GM23338 (cell line): ENCODE measurements at regions not wholly inside any gene's neighbourhood (a gene's known extent, or its start where the extent isn't known, plus 50 kb on each side); places are given as distances from the start of the nearest gene placed in this dataset.

Experiments
- ATAC-seq: fragments of 200-7000 bp; cut with Tn5 transposase; 3 replicates; pipeline ENCODE4 v1.9.1; 2020
- DNase-seq: peaks from one replicate; pipeline ENCODE4 v3.0.0-alpha.2; 2015; ENCODE audit warnings: low spot score
- H2AFZ ChIP-seq: fragments of 200-600 bp; sonication (generic); 2 replicates; pipeline ENCODE4 v1.8.0; 2016; ENCODE audit warnings: antibody characterized with exemption, mild to moderate bottlenecking, moderate library complexity
- H3F3A ChIP-seq: fragments of 200-600 bp; sonication (generic); replicated peaks from 2 replicates; pipeline ENCODE4 v1.8.0; 2017; ENCODE audit warnings: antibody characterized with exemption, mixed run types, low read depth
- H3K27ac ChIP-seq: fragments of 200-600 bp; sonication (generic); 2 replicates; pipeline ENCODE4 v1.6.1; 2016; ENCODE audit warnings: low read depth
- H3K27me3 ChIP-seq: fragments of 200-600 bp; sonication (generic); 2 replicates; pipeline ENCODE4 v1.8.0; 2016; ENCODE audit warnings: mild to moderate bottlenecking, mixed run types, moderate library complexity; ENCODE audit not compliant: insufficient read depth
- H3K36me3 ChIP-seq: fragments of 200-600 bp; sonication (generic); 2 replicates; pipeline ENCODE4 v1.8.0; 2016; ENCODE audit warnings: mild to moderate bottlenecking; ENCODE audit not compliant: insufficient read depth
- H3K4me1 ChIP-seq: fragments of 200-600 bp; sonication (generic); 2 replicates; pipeline ENCODE4 v1.8.0; 2016; ENCODE audit warnings: mild to moderate bottlenecking, moderate library complexity; ENCODE audit not compliant: insufficient read depth
- H3K4me2 ChIP-seq: fragments of 200-600 bp; sonication (generic); 2 replicates; pipeline ENCODE4 v1.7.1; 2017; ENCODE audit warnings: mixed run types
- H3K4me3 ChIP-seq: fragments of 200-600 bp; sonication (generic); 2 replicates; pipeline ENCODE4 v1.6.1; 2016; ENCODE audit warnings: mixed run types
- H3K79me2 ChIP-seq: fragments of 200-600 bp; sonication (generic); replicated peaks from 2 replicates; pipeline ENCODE4 v1.8.0; 2017; ENCODE audit warnings: mild to moderate bottlenecking; ENCODE audit not compliant: insufficient read depth
- H3K9me2 ChIP-seq: fragments of 200-600 bp; sonication (generic); 2 replicates; pipeline ENCODE4 v1.8.0; 2017; ENCODE audit not compliant: insufficient read depth
- H4K20me1 ChIP-seq: fragments of 200-600 bp; sonication (generic); replicated peaks from 2 replicates; pipeline ENCODE4 v1.8.0; 2017; ENCODE audit warnings: mild to moderate bottlenecking; ENCODE audit not compliant: insufficient read depth
- H3K27ac Mint-ChIP-seq: 2 replicates; pipeline ENCODE4 v1.8.0; 2020; ENCODE audit warnings: inconsistent platforms, mild to moderate bottlenecking, moderate library complexity, mixed read lengths
- H3K27me3 Mint-ChIP-seq: 3 replicates; pipeline ENCODE4 v1.8.0; 2022; ENCODE audit warnings: low read depth, mild to moderate bottlenecking, moderate library complexity, mixed read lengths, inconsistent platforms; ENCODE audit not compliant: insufficient read depth, poor library complexity
- H3K36me3 Mint-ChIP-seq: 3 replicates; pipeline ENCODE4 v1.8.0; 2021; ENCODE audit warnings: low read depth, mild to moderate bottlenecking, inconsistent platforms, moderate library complexity, mixed read lengths
- H3K4me1 Mint-ChIP-seq: 3 replicates; pipeline ENCODE4 v1.8.0; 2020; ENCODE audit warnings: mild to moderate bottlenecking, inconsistent platforms, mixed read lengths
- H3K4me3 Mint-ChIP-seq: 3 replicates; pipeline ENCODE4 v1.8.0; 2021; ENCODE audit warnings: moderate library complexity, mild to moderate bottlenecking, inconsistent platforms, mixed read lengths
- H3K9me3 Mint-ChIP-seq: 3 replicates; pipeline ENCODE4 v1.8.0; 2020; ENCODE audit warnings: moderate library complexity, mild to moderate bottlenecking, inconsistent platforms, mixed read lengths
- CREB1 ChIP-seq: fragments of 250-450 bp; sonication (Bioruptor Pico); IDR thresholded peaks from 2 replicates; pipeline ENCODE4 v1.5.0; 2020; ENCODE audit warnings: low read depth, mild to moderate bottlenecking, moderate library complexity
- CTCF ChIP-seq, 2 experiments: fragments of 200-600 bp in 1 of 2; sonication (generic) in 1 of 2; conservative IDR thresholded peaks; 2 replicates each; pipeline versions ENCODE4 v1.5.1 to v1.6.1; 2016 to 2017; ENCODE audit warnings: antibody characterized with exemption in 2 of 2, low read depth in 2 of 2, mild to moderate bottlenecking in 2 of 2, moderate library complexity in 1 of 2
- NANOG ChIP-seq: IDR thresholded peaks from 2 replicates; pipeline ENCODE4 v1.6.1; 2016; ENCODE audit warnings: antibody characterized with exemption, borderline replicate concordance
- POLR2AphosphoS5 ChIP-seq: IDR thresholded peaks from 2 replicates; pipeline ENCODE4 v1.6.1; 2016; ENCODE audit warnings: antibody characterized with exemption, low read depth
- REST ChIP-seq: IDR thresholded peaks from one replicate; pipeline ENCODE4 v1.6.1; 2018; ENCODE audit warnings: antibody characterized with exemption; ENCODE audit not compliant: unreplicated experiment
- ZNF462 ChIP-seq: fragments of 250-450 bp; sonication (Bioruptor Pico); IDR thresholded peaks from 2 replicates; pipeline ENCODE4 v1.5.0; 2020; ENCODE audit warnings: mild to moderate bottlenecking, moderate library complexity

- peaks cover 6% of the 10 kb centered on the region; the same call in 2 of the 3 replicates for H3K9me3 Mint-ChIP-seq
- peaks cover 1% of the 10 kb centered on the region for H3K27me3 Mint-ChIP-seq
- H3K27ac Mint-ChIP-seq, result no peak overlapping the region
- Histone ChIP-seq H3K36me3 (no peaks in the 10 kb centered on the region), H3K4me1 (peaks cover 8% of the 10 kb centered on the region), H3K9me2 (0 out of 2 replicates have a peak, but pooled peaks cover 6% of the 10 kb centered on the region), H4K20me1 (no peaks in the 10 kb centered on the region), H3K4me3 (no peak overlapping the region), H3K79me2 (no peaks in the 10 kb centered on the region), H3K27me3 (no peaks in the 10 kb centered on the region), H3K4me2 (no peak overlapping the region), H2AFZ (no peak overlapping the region), H3F3A (no peaks in the 10 kb centered on the region), H3K27ac (no peak overlapping the region)
- no peaks in the 10 kb centered on the region; the same call in 2 of the 3 replicates for H3K4me1 Mint-ChIP-seq
- H3K36me3 Mint-ChIP-seq, result no peaks in the 10 kb centered on the region
- TF ChIP-seq CREB1 (CRISPR knock-in tag), result no peak
- TF ChIP-seq POLR2AphosphoS5, result no peak
- TF ChIP-seq REST, result no peak
- no peak for TF ChIP-seq CTCF (conservative IDR thresholded peaks at IDR 0.05; ENCODE audit: low read depth in 2 of 2)
- ATAC-seq, result no peak
- H3K4me3 Mint-ChIP-seq, result no peak overlapping the region
- no peak for DNase-seq
Observed at GRCh38 chr3:135674508-135674907, 291.0 kb upstream of the PPP2R3A start.

- Mint-ChIP-seq H3K36me3 (0 out of 3 replicates have a peak, but pooled peaks cover 4% of the 10 kb centered on the region), H3K4me1 (no peaks in the 10 kb centered on the region; the same call in 2 of the 3 replicates), H3K27ac (no peak overlapping the region), H3K4me3 (no peak overlapping the region), H3K9me3 (peaks cover 14% of the 10 kb centered on the region), H3K27me3 (peaks cover 5% of the 10 kb centered on the region)
- Histone ChIP-seq H3K4me3 (no peak overlapping the region), H3K4me2 (no peak overlapping the region), H3K9me2 (peaks cover 6% of the 10 kb centered on the region; the same call in 1 of the 2 replicates), H3K27me3 (no peaks in the 10 kb centered on the region), H3K4me1 (peaks cover 8% of the 10 kb centered on the region), H3K36me3 (no peaks in the 10 kb centered on the region), H3K27ac (no peak overlapping the region), H2AFZ (peak overlapping the region; percentile 86), H3F3A (no peaks in the 10 kb centered on the region), H3K79me2 (no peaks in the 10 kb centered on the region), H4K20me1 (no peaks in the 10 kb centered on the region)
- DNase-seq (no peak), ATAC-seq (no peak)
- TF ChIP-seq NANOG, result no peak
- TF ChIP-seq ZNF462 (CRISPR knock-in tag), result no peak
- no peak for TF ChIP-seq REST
Observed at GRCh38 chr3:135678386-135678785, 287.1 kb upstream of the PPP2R3A start.
